ENCODE measurements at regions not wholly inside any gene's neighbourhood (a gene's known extent, or its start where the extent isn't known, plus 50 kb on each side); places are given as distances from the start of the nearest gene placed in this dataset.

DNA sequence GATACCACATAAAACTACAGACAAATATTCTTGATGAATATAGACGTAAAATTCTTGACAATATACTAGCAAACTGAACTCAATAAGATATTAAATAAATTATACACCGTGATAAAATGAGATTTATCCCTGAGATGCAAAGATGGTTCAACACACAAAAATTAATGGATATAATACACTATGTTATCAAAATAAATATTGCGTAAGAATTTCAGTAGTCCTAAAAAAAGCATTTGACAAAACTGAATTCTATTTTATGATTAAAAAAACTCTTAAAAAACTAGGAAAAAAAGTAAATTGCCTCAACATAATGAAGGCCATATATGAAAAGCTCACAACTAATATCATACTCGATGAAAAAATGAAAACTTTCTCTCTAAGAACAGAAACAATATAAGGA is 472.3 kb upstream of the GRIA1 start:
- TF ChIP-seq, protein P1, sequence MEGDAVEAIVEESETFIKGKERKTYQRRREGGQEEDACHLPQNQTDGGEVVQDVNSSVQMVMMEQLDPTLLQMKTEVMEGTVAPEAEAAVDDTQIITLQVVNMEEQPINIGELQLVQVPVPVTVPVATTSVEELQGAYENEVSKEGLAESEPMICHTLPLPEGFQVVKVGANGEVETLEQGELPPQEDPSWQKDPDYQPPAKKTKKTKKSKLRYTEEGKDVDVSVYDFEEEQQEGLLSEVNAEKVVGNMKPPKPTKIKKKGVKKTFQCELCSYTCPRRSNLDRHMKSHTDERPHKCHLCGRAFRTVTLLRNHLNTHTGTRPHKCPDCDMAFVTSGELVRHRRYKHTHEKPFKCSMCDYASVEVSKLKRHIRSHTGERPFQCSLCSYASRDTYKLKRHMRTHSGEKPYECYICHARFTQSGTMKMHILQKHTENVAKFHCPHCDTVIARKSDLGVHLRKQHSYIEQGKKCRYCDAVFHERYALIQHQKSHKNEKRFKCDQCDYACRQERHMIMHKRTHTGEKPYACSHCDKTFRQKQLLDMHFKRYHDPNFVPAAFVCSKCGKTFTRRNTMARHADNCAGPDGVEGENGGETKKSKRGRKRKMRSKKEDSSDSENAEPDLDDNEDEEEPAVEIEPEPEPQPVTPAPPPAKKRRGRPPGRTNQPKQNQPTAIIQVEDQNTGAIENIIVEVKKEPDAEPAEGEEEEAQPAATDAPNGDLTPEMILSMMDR (conservative IDR thresholded peaks at IDR 0.05) = no peak
- no peak for TF ChIP-seq ZFX (IDR thresholded peaks at IDR 0.05)

Measured in C4-2B (cell line).